ENCODE measurements at regions not wholly inside any gene's neighbourhood (a gene's known extent, or its start where the extent isn't known, plus 50 kb on each side); places are given as distances from the start of the nearest gene placed in this dataset.
A peak's percentile ranks its signal among the peaks of the same experiment; 100 is the strongest.

DNA sequence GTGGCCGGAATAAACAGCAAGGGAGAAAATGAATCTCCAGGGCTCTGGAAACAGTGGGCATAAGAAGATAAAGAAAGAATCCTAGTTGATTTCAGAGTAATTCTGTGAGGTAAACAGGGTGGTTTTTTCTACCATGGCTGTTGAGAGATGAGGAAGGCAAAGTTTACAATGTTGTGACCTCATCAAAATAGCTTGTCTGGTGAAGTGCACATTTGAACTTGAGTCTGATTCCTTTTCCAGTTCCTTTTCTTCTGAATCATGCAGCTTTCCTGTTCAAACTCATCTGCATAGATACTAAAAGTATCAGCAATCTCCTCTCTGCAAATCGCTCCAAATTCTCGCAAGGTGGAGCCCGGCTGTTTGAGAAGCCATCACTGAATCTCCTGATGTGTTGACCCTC lies 161.7 kb downstream of the PLPP3 start:
- TF ChIP-seq, protein P1, sequence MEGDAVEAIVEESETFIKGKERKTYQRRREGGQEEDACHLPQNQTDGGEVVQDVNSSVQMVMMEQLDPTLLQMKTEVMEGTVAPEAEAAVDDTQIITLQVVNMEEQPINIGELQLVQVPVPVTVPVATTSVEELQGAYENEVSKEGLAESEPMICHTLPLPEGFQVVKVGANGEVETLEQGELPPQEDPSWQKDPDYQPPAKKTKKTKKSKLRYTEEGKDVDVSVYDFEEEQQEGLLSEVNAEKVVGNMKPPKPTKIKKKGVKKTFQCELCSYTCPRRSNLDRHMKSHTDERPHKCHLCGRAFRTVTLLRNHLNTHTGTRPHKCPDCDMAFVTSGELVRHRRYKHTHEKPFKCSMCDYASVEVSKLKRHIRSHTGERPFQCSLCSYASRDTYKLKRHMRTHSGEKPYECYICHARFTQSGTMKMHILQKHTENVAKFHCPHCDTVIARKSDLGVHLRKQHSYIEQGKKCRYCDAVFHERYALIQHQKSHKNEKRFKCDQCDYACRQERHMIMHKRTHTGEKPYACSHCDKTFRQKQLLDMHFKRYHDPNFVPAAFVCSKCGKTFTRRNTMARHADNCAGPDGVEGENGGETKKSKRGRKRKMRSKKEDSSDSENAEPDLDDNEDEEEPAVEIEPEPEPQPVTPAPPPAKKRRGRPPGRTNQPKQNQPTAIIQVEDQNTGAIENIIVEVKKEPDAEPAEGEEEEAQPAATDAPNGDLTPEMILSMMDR (conservative IDR thresholded peaks at IDR 0.05), result no peak
- no peak overlapping the region for H2BK20ac ChIP-seq (ENCODE audit: low read depth, low read length, poor library complexity, severe bottlenecking)
- no peak overlapping the region for H3K18ac ChIP-seq (ENCODE audit: insufficient read length, low read depth, low read length)
- no peaks in the 10 kb centered on the region for H4K20me1 ChIP-seq (ENCODE audit: control insufficient read depth, insufficient read depth, insufficient read length)
- no peak overlapping the region for H3K4ac ChIP-seq (ENCODE audit: low read depth, low read length)
- no peak overlapping the region for H2BK15ac ChIP-seq (ENCODE audit: low read depth, low read length)
- no peak overlapping the region for H2AK5ac ChIP-seq (ENCODE audit: insufficient read length, low read length)
- H3K79me1 ChIP-seq (ENCODE audit: insufficient read depth, low read depth, low read length, poor library complexity, severe bottlenecking), result no peaks in the 10 kb centered on the region
- H3K4me1 Mint-ChIP-seq, result peaks cover 24% of the 10 kb centered on the region in 2 experiments
- H4K8ac ChIP-seq (replicated peaks; ENCODE audit: insufficient read length, low read depth, low read length), result no peak overlapping the region
- H3K23me2 ChIP-seq (ENCODE audit: insufficient read length, low read depth, low read length, poor library complexity, severe bottlenecking), result no peaks in the 10 kb centered on the region
- no CpG with 5 or more reads among the region's 4 CpGs for WGBS (ENCODE audit: extremely low coverage, insufficient read length, low lambda C conversion rate)
- no peak overlapping the region for H3K14ac ChIP-seq (ENCODE audit: insufficient read depth, low read length)
- no peak overlapping the region for H4K5ac ChIP-seq (ENCODE audit: insufficient read length, low read depth, low read length)
- no peak overlapping the region for H3K56ac ChIP-seq (ENCODE audit: insufficient read length, low read depth, low read length)
- peaks cover 3% of the 10 kb centered on the region; the same call in 1 of the 2 replicates for H3K27me3 Mint-ChIP-seq (ENCODE audit: low read depth)
- H2AFZ ChIP-seq (ENCODE audit: low read length), result no peak overlapping the region
- H4K91ac ChIP-seq (ENCODE audit: insufficient read length, low read depth, low read length), result no peak overlapping the region
- no peak overlapping the region for H3K23ac ChIP-seq (ENCODE audit: insufficient read length, low read depth, low read length)
- no peak overlapping the region for H3K4me2 ChIP-seq (ENCODE audit: insufficient read depth, insufficient read length, low read length)
- no peak for DNase-seq
- H3K9ac ChIP-seq (ENCODE audit: extremely low read depth, insufficient read length, low read length), result no peak overlapping the region
- no peaks in the 10 kb centered on the region for H3K79me2 ChIP-seq (ENCODE audit: insufficient read depth, low read length)
- no peak overlapping the region for H2BK120ac ChIP-seq (ENCODE audit: low read depth, low read length, poor library complexity, severe bottlenecking)
- H3K27ac ChIP-seq (ENCODE audit: insufficient read length, low read depth, low read length), result no peak overlapping the region
- no peak overlapping the region for H2BK5ac ChIP-seq (ENCODE audit: insufficient read length, low read length)
- no peaks in the 10 kb centered on the region for H3K4me1 ChIP-seq (ENCODE audit: insufficient read depth, low read length)
- H2BK12ac ChIP-seq (ENCODE audit: insufficient read length, low read depth, low read length), result no peak overlapping the region
- no peaks in the 10 kb centered on the region for H3K27me3 ChIP-seq (ENCODE audit: insufficient read depth, low read length)
- no peak overlapping the region for H3T11ph ChIP-seq (ENCODE audit: low read length)
- H3K36me3 Mint-ChIP-seq (ENCODE audit: insufficient read depth in 1 of 3, low read depth in 3 of 3), result no peaks in the 10 kb centered on the region
- H3K27ac Mint-ChIP-seq, result 0 out of 7 replicates have a peak overlapping the region, but pooled peaks of 1 of the 3 experiments have one; percentile 68
- H3K4me3 Mint-ChIP-seq, result no peak overlapping the region
- no peaks in the 10 kb centered on the region for H3K9me3 ChIP-seq (ENCODE audit: control insufficient read depth, low read depth, low read length)
- H3K9me3 Mint-ChIP-seq, result no peaks in the 10 kb centered on the region

Measured in H9 (cell line).